Heart right ventricle (tissue), 16 donors: ENCODE measurements at regions not wholly inside any gene's neighbourhood (a gene's known extent, or its start where the extent isn't known, plus 50 kb on each side); places are given as distances from the start of the nearest gene placed in this dataset.

Experiments used
- ATAC-seq, 8 donors: fragments of 200-7000 bp; cut with Tn5 transposase; one replicate each; pipeline ENCODE4 v1.9.1; 2020; ENCODE audit warnings: mild to moderate bottlenecking in 8 of 8, moderate library complexity in 8 of 8, moderate number of reproducible peaks in 1 of 8
- DNase-seq, 2 donors: peaks; one replicate each; pipeline ENCODE4 v3.0.0-alpha.2; 2020
- H3K27ac ChIP-seq, 10 donors: fragments of 200-600 bp; sonication (generic) in 2 of 10; one replicate each; pipeline versions ENCODE4 v1.5.0 to v1.8.0; 2020 to 2022; ENCODE audit warnings: mild to moderate bottlenecking in 3 of 10
- H3K27me3 ChIP-seq, 7 donors: fragments of 200-600 bp; one replicate each; pipeline ENCODE4 v1.8.0; 2021 to 2022; ENCODE audit warnings: mild to moderate bottlenecking in 2 of 7
- H3K36me3 ChIP-seq, 9 donors: fragments of 200-600 bp; sonication (generic) in 1 of 9; one replicate each; pipeline versions ENCODE4 v1.5.0 to v1.8.0; 2020 to 2022; ENCODE audit warnings: mild to moderate bottlenecking in 2 of 9
- H3K4me1 ChIP-seq, 9 donors: fragments of 200-600 bp; sonication (generic) in 1 of 9; one replicate each; pipeline versions ENCODE4 v1.5.0 to v1.8.0; 2020 to 2022; ENCODE audit warnings: mild to moderate bottlenecking in 4 of 9
- H3K4me3 ChIP-seq, 10 donors: fragments of 200-600 bp; sonication (generic) in 2 of 10; one replicate each; pipeline versions ENCODE4 v1.5.0 to v1.8.0; 2020 to 2022; ENCODE audit warnings: mild to moderate bottlenecking in 7 of 10, moderate library complexity in 2 of 10
- H3K9me3 ChIP-seq, 11 donors: fragments of 200-600 bp in 10 of 11; sonication (generic) in 2 of 11; one replicate each; pipeline versions ENCODE4 v1.5.0 to v1.8.0; 2013 to 2022; ENCODE audit warnings: mild to moderate bottlenecking in 2 of 11, control low read depth in 1 of 11, moderate library complexity in 1 of 11
- CTCF ChIP-seq, 9 donors: fragments of 200-600 bp; sonication (generic) in 2 of 9; IDR thresholded peaks; one replicate each; pipeline versions ENCODE4 v1.5.0 to v1.8.0; 2021 to 2022; ENCODE audit warnings: antibody characterized with exemption in 9 of 9, mild to moderate bottlenecking in 5 of 9, moderate library complexity in 1 of 9
- WGBS, 2 donors: extraction: QIAGEN DNeasy Blood & Tissue Kit; methylation state at CpG; one replicate each; pipeline ENCODE4 v1.1.7; 2013; ENCODE audit warnings: inconsistent platforms in 1 of 2; 5-methylcytosine and 5-hydroxymethylcytosine counted together
- intact Hi-C, 10 donors: fragments of 100-400 bp; cut with DNase I; formaldehyde crosslinking; loops; one replicate each; pipeline versions ENCODE4 v1.11.1 to v1.14.2; 2022
- donor health status: Arrhythmogenic right ventricular cardiomyopathy.
- donor health status: ischemic (EF 13 %, LVEDD 7.1; RV severe dilation, severe dysfunction).
- donor health status: healthy with polysubstance abuse.
- donor health status: DM: no; HTN: yes; CAD: no.
- donor health status: DM: no; HTN: no; CAD: no.
- donor health status: ischemic (EF 25% LVEDD 6.9; RV normal size, moderate dysfunction).
- donor health status: ischemic (EF 25% LVEDD 5.7; RV mildly dilated, moderate dysfunction).
- donor health status: healthy.
- donor health status: DM: yes; HTN: yes; CAD: no.
- donor health status: Ischemic cardiomyopathy.
- donor health status: ischemic (EF 35%, LVEDD 5.7; RV mildly dilated, moderate dysfunction).
- donor health status: nonischemic (EF 11% LVEDD 7.7; RV severe dilation, severe dysfunction).
- donor health status: DM: yes; HTN: yes; CAD: no.
- donor health status: PGD.
- donor health status: ischemic (EF 29% LVEDD 5.4; RV normal size, mild dysfunction).
- donor health status: nonischemic (EF 23%, LVEDD 6.1; RV moderate dilation, normal function).

GRCh38 chr7:25863729-25864110 is 288.3 kb upstream of the NFE2L3 start:
- no peaks in the 10 kb centered on the region for H3K36me3 ChIP-seq
- no peak for TF ChIP-seq CTCF (IDR thresholded peaks at IDR 0.05)
- ATAC-seq, result no peak
- no peaks in the 10 kb centered on the region for H3K9me3 ChIP-seq
- no peak overlapping the region for H3K4me3 ChIP-seq
- intact Hi-C loops, result loop anchor here in 2 of 10 donors (10.0 kb wide), 2 partner anchors 1291 to 1301 kb away; partner anchors contain the start of genes HOXA3 (in 1 of the 2), HOXA7 (in 1 of the 2) and HOXA9 (in 1 of the 2)
- no peak for DNase-seq
- peaks cover 42 to 100% (median 100%) of the 10 kb centered on the region in 7 donors for H3K27me3 ChIP-seq
- H3K4me1 ChIP-seq, result peaks cover 0 to 23% (median 10%) of the 10 kb centered on the region in 9 donors
- no peak overlapping the region for H3K27ac ChIP-seq
- WGBS, 2 donors, result 12 to 16% methylated on average over 3 of the region's 3 CpGs

GRCh38 chr7:25864511-25864910 is 287.5 kb upstream of the NFE2L3 start:
- 35 to 37% methylated on average over 1 of the region's 1 CpG for WGBS, 2 donors
- TF ChIP-seq CTCF (IDR thresholded peaks at IDR 0.05), result no peak
- H3K9me3 ChIP-seq, result no peaks in the 10 kb centered on the region
- peaks cover 0 to 20% (median 10%) of the 10 kb centered on the region in 9 donors for H3K4me1 ChIP-seq
- ATAC-seq (no peak), DNase-seq (no peak)
- H3K27me3 ChIP-seq, result peaks cover 34 to 100% (median 100%) of the 10 kb centered on the region in 7 donors
- no peaks in the 10 kb centered on the region for H3K36me3 ChIP-seq
- H3K4me3 ChIP-seq, result no peak overlapping the region
- intact Hi-C loops, result loop anchor here in 2 of 10 donors (10.0 kb wide), 2 partner anchors 1290 to 1300 kb away; partner anchors contain the start of genes HOXA3 (in 1 of the 2), HOXA7 (in 1 of the 2) and HOXA9 (in 1 of the 2)
- no peak overlapping the region for H3K27ac ChIP-seq

GRCh38 chr7:25864943-25865751 is 286.9 kb upstream of the NFE2L3 start:
- Histone ChIP-seq H3K36me3 (no peaks in the 10 kb centered on the region), H3K4me3 (no peak overlapping the region), H3K4me1 (peaks cover 0 to 20% (median 10%) of the 10 kb centered on the region in 9 donors), H3K9me3 (no peaks in the 10 kb centered on the region), H3K27ac (no peak overlapping the region), H3K27me3 (peaks cover 31 to 100% (median 100%) of the 10 kb centered on the region in 7 donors)
- DNase-seq (no peak), ATAC-seq (no peak)
- intact Hi-C loops, result loop anchor here in 2 of 10 donors (10.0 kb wide), 2 partner anchors 1290 to 1300 kb away; partner anchors contain the start of genes HOXA3 (in 1 of the 2), HOXA7 (in 1 of the 2) and HOXA9 (in 1 of the 2)
- 24 to 37% methylated on average over 3 of the region's 3 CpGs for WGBS, 2 donors
- no peak for TF ChIP-seq CTCF (IDR thresholded peaks at IDR 0.05)

GRCh38 chr7:25868509-25868908 is 283.5 kb upstream of the NFE2L3 start:
- WGBS, 2 donors, result 96% methylated on average over 1 of the region's 1 CpG
- peaks cover 16 to 100% (median 98%) of the 10 kb centered on the region in 7 donors for H3K27me3 ChIP-seq
- intact Hi-C loops, result loop anchor here in 2 of 10 donors (10.0 kb wide), 2 partner anchors 1286 to 1296 kb away; partner anchors contain the start of genes HOXA3 (in 1 of the 2), HOXA7 (in 1 of the 2) and HOXA9 (in 1 of the 2)

More at GRCh38 chr7:25868509-25868908, 283.5 kb upstream of the NFE2L3 start:
- no peak for DNase-seq
- no peak overlapping the region for H3K27ac ChIP-seq
- H3K9me3 ChIP-seq, result no peaks in the 10 kb centered on the region
- H3K4me1 ChIP-seq, result no peaks in the 10 kb centered on the region
- no peak for ATAC-seq
- no peaks in the 10 kb centered on the region for H3K36me3 ChIP-seq
- no peak overlapping the region for H3K4me3 ChIP-seq
- no peak for TF ChIP-seq CTCF (IDR thresholded peaks at IDR 0.05)
